Superior temporal gyrus (tissue), 1 donor: ENCODE measurements at regions not wholly inside any gene's neighbourhood (a gene's known extent, or its start where the extent isn't known, plus 50 kb on each side); places are given as distances from the start of the nearest gene placed in this dataset.
"Not testable (repeated sequence)": the region's sequence is repeated elsewhere in the genome, so short reads cannot be mapped to it uniquely, and the experiment has no call there.

Experiments used
- DNase-seq: peaks from one replicate; pipeline ENCODE4 v3.0.0-alpha.2; 2016; ENCODE audit errors: extremely low spot score

DNA sequence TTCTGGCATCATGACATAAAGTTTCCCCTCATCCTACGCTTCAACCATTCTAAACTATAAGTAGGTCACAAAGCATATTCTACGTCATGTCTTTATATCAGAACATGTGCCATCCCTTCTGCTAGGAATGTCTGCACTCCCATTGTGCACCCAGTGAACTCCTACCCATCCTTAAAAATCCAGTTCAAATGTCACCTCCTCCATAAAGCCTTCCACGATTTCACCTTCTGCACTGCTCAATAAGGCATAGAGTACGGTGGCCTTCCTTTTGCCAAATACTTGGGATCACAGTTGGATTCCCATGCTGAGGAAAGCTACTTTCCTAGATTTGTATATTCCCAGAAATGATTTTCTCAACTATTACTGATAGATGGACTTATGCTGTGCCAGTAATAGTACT lies 186.3 kb upstream of the ZKSCAN2 start:
- DNase-seq = no peak

DNA sequence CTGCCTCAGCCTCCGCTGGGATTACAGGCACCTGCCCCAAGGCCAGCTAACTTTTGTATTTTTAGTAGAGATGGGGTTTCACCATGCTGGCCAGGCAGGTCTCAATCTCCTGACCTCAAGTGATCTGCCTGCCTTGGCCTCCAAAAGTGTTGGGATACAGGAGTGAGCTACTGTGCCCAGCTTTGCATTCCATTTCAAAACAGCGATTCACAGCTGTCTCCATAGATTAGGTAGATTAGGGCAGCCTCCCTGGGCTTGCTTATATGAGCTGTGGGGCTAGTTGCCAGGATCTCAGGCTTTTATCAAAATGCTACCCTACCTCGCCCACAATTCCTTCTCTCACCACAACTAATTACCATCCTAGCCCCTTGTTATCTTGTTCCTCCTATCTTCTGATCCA lies 176.4 kb upstream of the ZKSCAN2 start:
- no peak for DNase-seq

DNA sequence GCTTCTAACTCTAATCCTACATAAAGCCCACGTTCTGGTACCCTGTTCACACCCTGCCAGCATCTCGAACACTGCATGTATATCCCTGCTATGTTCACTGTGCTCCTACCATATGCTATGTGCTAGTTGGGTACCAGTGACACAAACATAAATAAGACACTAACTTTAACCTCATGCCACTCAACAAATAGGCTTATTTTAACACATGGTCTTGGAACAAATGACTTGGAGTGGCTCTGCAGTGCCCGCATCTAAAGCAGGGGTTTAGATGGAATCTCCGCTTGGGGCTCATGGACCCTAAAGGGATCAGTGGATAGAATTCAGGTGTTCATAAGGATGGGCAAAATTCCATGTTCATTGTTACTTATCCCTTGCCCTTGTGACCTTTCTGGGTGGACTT lies 175.7 kb upstream of the ZKSCAN2 start:
- DNase-seq = no peak

DNA sequence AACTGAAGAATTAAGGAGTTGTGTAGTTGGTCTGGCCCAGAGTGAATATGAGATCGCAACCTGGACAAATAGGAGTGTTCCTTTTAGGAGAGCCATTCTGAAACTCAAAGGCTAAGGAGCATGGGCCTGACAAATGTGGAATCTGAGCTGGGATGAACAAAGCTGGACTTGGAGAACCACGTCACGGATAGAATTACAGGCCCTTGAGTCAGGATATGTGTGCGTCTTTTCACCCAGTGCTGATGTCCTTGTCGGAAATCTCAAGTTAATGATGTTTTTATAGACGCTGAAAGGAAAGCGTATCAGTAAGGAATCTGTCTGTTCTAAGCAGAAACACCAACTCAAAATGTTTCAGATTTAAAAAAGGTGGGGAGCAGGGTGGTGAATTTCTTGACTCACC lies 173.8 kb upstream of the ZKSCAN2 start:
- no peak for DNase-seq

DNA sequence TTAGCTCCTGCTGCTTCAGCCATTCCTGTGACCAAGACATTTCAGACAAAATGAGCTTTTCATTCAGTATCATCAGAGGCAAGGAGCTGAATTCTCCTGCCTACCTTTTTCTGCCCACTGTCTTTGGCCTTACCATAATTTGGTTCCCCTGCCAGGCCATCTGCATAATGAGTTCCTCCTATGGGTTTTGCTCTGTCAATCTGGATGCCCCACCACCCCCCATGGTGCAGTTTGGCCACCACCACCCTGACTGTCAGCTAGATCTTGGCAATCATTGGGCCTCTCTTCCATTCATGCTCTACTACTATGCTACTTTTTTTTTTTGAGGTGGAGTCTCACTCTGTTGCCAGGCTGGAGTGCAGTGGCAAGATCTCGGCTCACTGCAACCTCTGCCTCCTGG lies 169.2 kb upstream of the ZKSCAN2 start:
- DNase-seq = no peak

DNA sequence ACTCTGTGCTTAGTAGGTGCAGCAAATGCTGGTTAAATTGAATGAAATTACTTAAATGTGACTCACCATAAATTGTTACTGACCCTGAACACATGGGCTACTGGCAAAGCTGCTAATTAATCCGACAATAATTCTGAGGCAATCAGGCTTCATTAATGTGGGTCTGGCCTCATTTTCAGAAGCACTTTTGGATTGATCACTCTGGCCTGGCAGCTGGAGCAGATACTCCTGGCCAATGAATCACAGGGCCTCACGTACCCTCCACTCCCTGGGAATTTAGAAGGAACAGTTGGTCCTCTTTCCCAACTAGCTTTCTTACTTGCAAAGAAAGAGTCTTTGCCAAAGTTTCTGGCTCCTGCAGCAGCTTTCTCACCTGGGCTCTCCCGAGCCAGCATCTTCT lies 162.0 kb upstream of the ZKSCAN2 start:
- DNase-seq = no peak

DNA sequence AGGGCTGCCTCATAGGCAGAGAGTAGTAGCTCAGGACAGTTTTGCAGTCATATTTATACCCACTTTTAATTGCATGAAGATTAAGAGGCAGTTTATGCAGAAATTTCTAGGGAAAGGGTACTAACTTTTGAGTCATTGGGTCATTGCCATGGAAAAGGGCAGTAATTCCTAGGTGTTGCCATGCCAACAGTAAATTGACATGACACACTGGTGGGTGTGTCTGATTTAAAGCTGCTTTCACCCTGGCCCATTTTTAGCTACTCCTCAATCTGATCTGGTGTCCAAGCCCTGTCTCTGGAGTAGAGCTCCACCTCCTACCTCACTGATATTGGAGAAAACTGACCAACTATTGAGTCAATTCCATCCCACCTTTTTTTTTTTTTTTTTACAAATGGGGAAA lies 161.5 kb upstream of the ZKSCAN2 start:
- no peak for DNase-seq

DNA sequence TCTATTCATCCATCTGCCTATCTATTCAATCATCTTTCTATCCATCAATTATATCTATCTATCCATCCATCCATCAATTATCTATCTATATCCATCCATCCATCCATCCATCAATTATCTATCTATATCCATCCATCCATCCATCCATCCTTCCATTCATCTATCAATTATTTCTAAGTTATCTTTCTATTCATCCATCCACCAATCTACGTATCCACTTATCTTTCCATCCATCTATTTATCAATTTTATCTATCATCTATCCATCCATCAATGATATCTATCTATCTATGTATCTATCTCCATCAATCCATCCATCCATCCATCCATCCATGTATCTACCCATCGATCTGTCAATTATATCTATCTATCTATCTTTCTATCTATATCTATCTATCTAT lies 158.4 kb upstream of the ZKSCAN2 start:
- no peak for DNase-seq

DNA sequence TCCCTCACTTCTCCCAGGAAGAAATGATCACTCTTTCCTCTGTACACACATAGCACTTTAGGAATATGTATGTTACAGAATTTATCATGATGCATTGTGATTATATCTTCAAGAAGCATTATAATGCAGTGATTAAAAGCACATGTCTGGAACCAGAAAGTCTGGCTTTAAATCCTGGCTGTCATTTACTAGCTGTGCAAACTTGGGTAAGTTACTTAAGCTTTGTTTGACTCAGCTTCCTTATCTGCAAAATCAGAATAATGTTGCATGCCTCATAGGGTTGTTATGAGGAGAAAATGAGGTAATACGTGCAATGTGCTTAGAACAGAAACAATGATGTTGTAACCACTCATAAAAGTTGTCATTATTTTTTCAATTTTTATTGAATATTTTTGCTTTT lies 156.3 kb upstream of the ZKSCAN2 start:
- no peak for DNase-seq

DNA sequence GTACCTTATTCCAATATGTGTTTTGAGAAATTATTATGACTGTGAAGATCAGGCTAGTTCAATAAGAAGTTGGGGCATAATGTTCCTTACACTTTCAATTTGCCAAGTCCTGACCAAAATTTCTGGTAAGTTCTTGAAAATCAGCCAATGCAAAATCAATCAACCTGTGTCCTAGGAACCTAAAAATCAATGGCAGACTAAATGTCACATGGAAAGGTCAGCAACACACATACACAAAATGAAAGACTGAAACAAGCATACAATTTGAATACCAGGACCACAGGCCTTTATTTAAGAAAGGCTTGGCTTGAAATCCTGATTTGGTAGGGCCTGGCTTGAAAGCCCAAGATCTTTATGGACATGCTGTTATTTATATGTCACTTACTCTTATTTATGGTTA lies 155.5 kb upstream of the ZKSCAN2 start:
- DNase-seq = no peak

DNA sequence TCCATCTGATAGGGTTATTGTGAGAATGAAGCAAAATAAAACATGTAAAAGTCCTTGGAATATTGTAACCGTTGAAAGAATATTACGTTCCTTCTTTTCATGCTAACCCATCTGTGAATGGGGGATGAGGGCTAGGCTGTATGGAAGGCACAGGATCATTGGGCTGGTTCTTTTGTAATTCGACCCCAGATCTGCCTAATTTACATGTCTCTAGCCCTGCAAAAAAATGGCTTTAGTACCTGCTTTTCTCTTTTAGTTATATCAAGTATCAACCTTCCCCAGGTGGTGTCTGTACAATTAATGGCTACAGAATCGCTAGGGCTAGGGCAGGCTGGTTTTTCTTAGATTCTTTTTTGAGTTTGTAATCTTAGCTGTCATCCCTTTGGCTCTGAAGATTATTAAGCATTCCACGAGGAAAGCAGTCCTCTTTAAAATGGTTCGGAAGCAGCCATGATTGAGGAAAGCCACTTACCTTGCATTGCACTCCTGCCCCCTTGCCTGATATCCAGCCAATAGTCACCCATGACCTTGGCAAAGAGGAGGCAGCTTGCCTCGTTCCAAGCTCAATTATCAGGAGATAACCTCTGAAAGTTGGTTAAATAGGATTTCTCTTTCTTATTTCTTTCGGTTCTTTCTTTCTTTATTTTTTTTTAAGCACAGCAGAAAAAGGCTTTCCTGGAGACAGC lies 153.9 kb upstream of the ZKSCAN2 start:
- DNase-seq = no peak

DNA sequence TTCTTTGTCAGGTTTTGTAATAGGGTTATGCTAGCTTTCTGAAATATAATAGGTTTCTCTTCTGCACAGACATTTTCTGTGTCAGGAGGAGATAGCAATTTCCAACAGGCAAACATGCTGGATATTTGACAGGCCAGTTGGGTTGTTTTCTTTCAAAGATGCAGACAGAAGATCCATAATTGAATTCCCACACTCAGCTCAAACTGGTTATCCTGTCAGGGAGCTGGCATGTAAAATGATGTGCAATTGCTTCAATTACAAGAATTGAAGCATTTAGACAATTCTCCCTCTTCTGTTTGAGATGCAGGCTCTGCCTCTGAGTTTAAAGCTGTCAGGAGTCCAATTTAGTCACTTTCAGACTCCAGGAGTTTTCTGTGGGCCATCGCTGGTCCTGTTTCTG lies 146.2 kb upstream of the ZKSCAN2 start:
- no peak for DNase-seq

DNA sequence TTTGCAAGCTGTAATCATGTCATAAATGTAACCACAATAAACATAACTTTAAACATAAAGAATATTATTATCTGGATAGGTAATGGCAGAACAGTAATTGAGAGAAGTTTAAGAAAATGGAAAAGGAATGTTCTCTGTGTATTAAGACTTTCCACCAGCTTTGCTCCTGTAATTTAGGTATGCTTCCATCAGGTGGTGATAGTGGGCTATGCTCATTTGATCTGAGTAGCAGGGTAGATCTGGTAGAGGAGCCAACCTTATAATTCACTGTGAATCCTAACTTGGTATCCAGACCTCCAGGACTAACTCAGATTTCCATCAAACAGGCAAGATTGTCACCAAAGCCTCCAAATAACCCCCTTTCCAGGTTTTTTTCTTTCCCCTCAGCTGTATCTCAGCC lies 137.9 kb upstream of the ZKSCAN2 start:
- no peak for DNase-seq

DNA sequence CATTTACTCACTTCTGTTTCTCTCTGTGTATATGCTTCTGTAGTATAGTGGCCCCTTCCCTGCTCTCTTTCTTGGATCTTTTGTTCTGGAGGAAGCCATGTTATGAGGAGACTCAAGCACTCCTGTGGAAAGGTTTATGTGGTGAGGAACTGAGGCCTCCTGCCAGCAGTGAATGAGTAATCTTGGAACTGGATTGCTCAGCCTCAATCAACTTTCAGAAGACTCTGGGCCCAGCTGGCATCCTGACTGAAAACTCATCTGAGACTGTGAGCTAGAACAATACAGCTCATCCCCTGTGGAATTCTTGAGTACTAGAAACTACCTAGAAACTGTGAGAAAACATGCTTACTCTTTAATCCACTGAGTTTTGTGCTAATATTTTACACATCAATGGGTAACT lies 133.1 kb upstream of the ZKSCAN2 start:
- DNase-seq = no peak

DNA sequence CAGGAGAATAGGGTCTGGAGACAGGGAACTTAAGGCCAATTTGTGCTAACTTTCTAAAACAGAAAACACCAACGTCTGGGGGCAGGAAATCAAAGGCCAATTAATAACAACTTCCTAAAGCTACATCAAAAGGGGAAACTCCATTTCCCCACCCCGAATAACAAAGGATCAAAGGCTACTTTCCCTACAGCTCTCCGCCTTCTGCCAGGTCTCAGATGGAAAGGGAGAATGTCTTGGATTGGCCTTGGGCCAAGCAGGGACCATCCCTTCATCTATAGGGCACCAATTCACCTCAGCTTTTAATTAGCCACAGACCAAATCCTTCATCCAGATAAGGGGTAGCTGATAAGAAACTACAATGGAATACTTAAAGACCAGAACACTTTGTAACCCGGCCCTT lies 116.9 kb upstream of the ZKSCAN2 start:
- DNase-seq = no peak

DNA sequence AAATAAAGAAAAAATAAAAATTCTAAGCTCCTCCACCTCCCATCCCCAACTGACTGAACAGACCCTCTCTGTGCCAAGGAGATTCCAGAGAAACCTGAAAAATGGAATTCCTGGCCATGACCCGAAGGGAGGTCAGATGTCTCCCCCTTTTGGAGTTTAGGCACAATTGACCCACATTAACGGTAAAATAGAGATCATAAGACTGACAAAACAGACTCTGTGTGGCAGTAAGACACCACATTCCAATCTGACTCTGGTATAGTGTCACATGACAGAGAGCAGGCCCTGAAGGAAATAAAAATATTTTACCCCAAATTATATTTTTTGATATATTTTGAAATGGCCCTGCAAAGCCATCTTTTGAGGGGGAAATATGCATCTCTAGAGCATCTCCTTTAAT lies 115.1 kb upstream of the ZKSCAN2 start:
- DNase-seq = no peak

DNA sequence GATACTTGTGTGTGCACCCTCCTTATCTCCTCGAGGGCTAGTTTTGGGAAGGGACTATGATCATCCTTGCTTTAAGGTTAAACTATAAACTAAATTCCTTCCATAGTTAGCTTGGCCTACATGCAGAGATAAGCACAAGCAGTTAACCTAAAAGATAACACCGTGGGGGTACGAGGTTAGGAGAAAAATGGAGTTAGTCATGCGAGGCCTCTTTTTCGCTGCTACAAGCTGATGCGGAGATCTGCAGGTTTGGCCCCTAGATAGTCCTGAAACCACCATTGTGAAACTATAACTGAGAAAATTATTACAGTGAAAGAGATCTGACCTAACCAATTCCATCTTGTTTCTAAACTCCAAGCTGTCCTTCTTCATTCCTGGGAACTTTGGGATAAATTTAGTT lies 113.7 kb upstream of the ZKSCAN2 start:
- DNase-seq = no peak

DNA sequence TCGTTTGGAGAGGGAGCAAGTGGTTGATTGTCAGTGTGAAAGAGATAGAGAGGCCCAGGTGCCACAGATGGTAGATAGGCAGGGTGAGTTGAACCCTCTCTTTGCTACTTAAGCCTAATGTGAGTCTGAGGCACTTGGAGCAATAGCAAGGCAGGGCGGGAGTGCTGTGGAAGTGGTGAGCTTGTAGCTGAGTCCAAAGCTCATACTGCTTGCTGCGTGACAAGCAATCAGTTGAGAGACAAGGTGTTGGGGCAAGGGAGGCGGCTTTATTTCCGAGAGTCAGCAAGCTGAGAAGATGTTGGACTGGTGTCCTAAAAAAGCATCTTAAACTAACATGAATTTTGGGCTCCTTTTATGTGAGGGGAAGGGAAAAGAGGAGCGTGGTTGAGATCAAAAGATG lies 112.9 kb upstream of the ZKSCAN2 start:
- no peak for DNase-seq

DNA sequence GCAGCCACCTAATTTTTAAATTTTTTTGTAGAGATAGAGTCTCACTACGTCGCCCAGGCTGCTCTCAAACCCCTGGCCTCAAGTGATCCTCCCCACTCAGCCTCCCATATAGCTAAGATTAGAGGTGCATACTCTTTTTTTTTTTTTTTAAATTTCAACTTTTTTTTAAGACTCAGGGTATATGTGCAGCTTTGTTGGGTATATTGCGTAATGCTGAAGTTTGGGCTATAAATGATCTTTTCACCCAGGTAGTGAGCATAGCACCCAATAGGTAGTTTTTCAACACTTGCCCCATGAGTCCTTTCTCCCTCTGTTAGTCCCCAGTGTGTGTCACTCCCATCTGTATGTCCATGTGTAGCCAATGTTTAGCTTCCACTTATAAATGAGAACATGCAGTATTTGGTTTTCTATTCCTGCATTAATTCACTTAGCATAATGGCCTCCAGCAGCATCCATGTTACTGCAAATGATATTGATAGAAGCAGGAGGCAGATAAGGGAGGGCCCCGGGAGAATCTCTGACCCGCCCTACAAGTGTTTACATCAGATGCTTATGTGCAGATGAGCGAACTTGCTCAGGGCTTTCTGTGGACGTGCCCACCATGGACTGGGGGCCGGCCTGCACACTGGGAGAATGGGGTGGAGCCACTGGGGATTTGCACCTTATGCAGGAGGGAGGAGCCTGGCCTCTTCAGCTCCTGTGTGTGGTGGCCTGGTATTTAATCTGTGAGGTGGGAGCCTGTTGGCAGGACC lies 110.3 kb upstream of the ZKSCAN2 start:
- no peak for DNase-seq

DNA sequence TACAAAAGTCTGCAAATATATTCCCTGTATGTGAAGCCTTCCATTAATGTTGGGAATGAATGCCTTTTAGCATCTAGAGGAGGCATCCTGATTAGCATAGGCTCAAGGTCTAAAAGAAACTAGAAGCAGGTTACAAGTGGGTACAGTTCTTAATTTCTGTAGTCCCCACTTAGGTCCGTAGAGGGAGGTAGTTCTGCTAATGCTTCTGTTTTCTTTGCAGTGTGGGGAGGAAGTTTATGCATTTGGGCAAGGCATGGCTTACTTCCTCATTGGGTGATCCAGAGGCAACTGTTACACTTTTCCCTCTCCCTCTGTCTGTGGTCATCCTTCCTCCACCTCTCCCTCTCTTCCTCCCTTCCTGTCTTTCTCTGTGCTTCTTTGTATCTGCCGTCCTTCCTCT lies 108.4 kb upstream of the ZKSCAN2 start:
- DNase-seq = no peak

DNA sequence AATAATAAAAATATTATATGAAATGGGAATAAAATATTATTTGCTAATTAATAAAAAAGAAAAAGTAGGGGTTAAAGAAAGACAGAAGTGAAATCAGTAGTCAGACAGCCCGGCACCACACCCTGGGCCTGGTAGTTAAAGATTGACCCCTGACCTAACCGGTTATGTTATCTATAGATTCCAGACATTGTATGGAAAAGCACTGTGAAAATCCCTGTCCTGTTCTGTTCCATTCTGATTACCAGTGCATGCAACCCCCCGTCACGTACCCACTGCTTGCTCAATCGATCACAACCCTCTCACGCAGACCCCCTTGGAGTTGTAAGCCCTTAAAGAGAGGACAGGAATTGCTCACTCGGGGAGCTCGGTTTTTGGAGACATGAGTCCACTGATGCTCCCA lies 101.9 kb upstream of the ZKSCAN2 start:
- not testable (repeated sequence) for DNase-seq

DNA sequence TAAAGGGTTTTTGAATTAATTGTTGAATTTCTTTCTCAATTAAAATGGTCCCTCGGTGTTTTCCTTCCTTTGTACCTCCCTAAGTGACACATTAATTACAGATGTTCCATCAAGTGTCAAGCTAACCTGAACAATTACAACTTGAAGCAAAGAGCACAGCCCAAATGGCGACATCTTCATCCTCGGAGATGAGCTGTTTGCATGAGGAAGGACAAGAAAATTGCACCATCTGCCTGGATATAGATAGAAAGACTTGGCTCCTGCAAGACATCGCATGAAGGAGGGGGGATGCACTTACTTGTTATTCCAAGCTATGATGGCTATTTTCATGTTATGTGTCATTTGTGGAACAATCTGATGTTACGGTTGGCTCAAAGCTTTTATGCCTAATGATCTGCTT lies 86.4 kb upstream of the ZKSCAN2 start:
- DNase-seq = no peak

DNA sequence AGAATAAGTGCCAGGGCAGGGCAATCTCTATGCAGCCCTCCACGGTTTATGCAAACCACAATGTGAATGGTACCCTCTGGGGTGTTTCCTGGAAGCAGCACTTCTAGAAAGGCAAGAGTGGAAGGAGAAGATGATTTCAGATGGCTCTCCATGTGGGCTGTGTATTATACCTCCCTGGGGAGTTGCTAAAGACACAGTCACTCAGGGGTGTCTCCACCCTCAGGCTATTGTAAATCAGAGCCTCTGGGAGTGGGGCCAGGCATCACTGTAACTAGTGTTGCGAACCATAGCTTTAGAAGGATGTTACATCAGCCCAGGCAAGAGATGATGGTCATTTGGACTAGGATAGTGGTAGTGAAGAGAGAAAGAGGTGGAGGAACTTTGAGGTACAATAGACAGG lies 83.3 kb upstream of the ZKSCAN2 start:
- DNase-seq = no peak
